ENCODE measurements at regions not wholly inside any gene's neighbourhood (a gene's known extent, or its start where the extent isn't known, plus 50 kb on each side); places are given as distances from the start of the nearest gene placed in this dataset.

DNA sequence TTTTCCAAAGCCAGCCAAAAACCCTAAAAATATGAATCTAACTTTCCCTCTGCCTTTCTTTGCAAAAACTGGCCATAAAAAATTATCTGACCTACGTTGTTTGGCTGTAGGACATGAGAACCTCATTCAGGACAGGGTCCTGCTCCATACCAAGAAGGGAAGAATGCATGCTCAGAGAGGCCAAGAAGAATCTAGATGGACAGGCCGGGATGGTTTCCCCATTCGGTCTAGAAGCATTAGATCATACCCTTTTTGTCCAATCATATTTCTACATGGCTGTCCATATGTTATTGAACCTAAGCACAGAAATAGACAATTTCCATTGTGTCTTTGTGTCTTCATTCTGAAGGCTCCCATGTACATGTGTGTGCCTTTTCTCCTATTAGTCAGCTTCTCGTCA lies 2120.4 kb upstream of the PIK3C3 start:
- TF ChIP-seq SIN3A (IDR thresholded peaks at IDR 0.05; ENCODE audit: borderline replicate concordance, insufficient read depth, low read length) (no peak), POLR2AphosphoS5 (IDR thresholded peaks at IDR 0.05; ENCODE audit: low read depth, low read length) (no peak)

All from PFSK-1 (cell line).